PC-3 (cell line): ENCODE measurements at regions not wholly inside any gene's neighbourhood (a gene's known extent, or its start where the extent isn't known, plus 50 kb on each side); places are given as distances from the start of the nearest gene placed in this dataset.
"Not testable (repeated sequence)": the region's sequence is repeated elsewhere in the genome, so short reads cannot be mapped to it uniquely, and the experiment has no call there.

Source experiments
- ATAC-seq: fragments of 200-7000 bp; cut with Tn5 transposase; 2 replicates; pipeline ENCODE4 v1.9.1; 2020; ENCODE audit warnings: mild to moderate bottlenecking, moderate library complexity
- BruUV-seq: library from RNA; stranded (reverse); fragments of 400-500 nt; replicated peaks from 2 replicates; lab custom pipeline; 2021; lab: Mats Ljungman, UMichigan
- CTCF ChIA-PET: fragments of 300-600 bp; sonication (Branson Sonifier 250); formaldehyde crosslinking; loops from one replicate; lab custom pipeline; 2022; ENCODE audit warnings: antibody characterized with exemption; lab: Charles Lee
- POLR2A ChIA-PET: fragments of 300-600 bp; sonication (Branson Sonifier 250); formaldehyde crosslinking; loops from one replicate; lab custom pipeline; 2022; ENCODE audit warnings: antibody characterized with exemption; ENCODE audit not compliant: unreplicated experiment; lab: Charles Lee
- DNase-seq: peaks from one replicate; pipeline ENCODE4 v3.0.0-alpha.2; 2015
- H2AFZ ChIP-seq: fragments of 300-600 bp; sonication (generic); 2 replicates; pipeline ENCODE4 v1.6.0; 2016; ENCODE audit warnings: antibody characterized with exemption, low read length
- H3F3A ChIP-seq: fragments of 300-600 bp; sonication (generic); one replicate; pipeline ENCODE4 v1.6.0; 2017; ENCODE audit warnings: antibody characterized with exemption, low read length, control low read depth, mild to moderate bottlenecking; ENCODE audit not compliant: unreplicated experiment
- H3K27ac ChIP-seq: fragments of 300-600 bp; sonication (generic); 2 replicates; pipeline ENCODE4 v1.5.1; 2016; ENCODE audit warnings: mild to moderate bottlenecking, low read length
- H3K27me3 ChIP-seq: fragments of 300-600 bp; sonication (generic); 2 replicates; pipeline ENCODE4 v1.6.1; 2016; ENCODE audit warnings: low read length, mixed read lengths
- H3K36me3 ChIP-seq: fragments of 300-600 bp; sonication (generic); 2 replicates; pipeline ENCODE4 v1.6.1; 2016; ENCODE audit warnings: low read depth, mixed run types, low read length, mixed read lengths
- H3K4me1 ChIP-seq: fragments of 300-600 bp; sonication (generic); 2 replicates; pipeline ENCODE4 v1.5.1; 2016; ENCODE audit warnings: low read length; ENCODE audit not compliant: insufficient read depth
- H3K4me2 ChIP-seq: fragments of 300-600 bp; sonication (generic); 2 replicates; pipeline ENCODE4 v1.6.0; 2016; ENCODE audit warnings: low read length
- H3K4me3 ChIP-seq: fragments of 300-600 bp; sonication (generic); 2 replicates; pipeline ENCODE4 v1.5.1; 2016; ENCODE audit warnings: mild to moderate bottlenecking, low read length, mixed read lengths
- H3K79me2 ChIP-seq: fragments of 300-600 bp; sonication (generic); 2 replicates; pipeline ENCODE4 v1.6.1; 2017; ENCODE audit warnings: low read length, mixed read lengths
- H3K9ac ChIP-seq: fragments of 300-600 bp; sonication (generic); 2 replicates; pipeline ENCODE4 v1.6.0; 2016; ENCODE audit warnings: mild to moderate bottlenecking, low read length
- H3K9me2 ChIP-seq: fragments of 300-600 bp; sonication (generic); replicated peaks from 2 replicates; pipeline ENCODE4 v1.6.1; 2016; ENCODE audit warnings: mixed run types, low read length, mixed read lengths
- H3K9me3 ChIP-seq: fragments of 300-600 bp; sonication (generic); 2 replicates; pipeline ENCODE4 v1.6.1; 2016; ENCODE audit warnings: low read length, mixed read lengths
- H4K20me1 ChIP-seq: fragments of 300-600 bp; sonication (generic); 2 replicates; pipeline ENCODE4 v1.6.1; 2016; ENCODE audit warnings: low read length, mixed read lengths
- CTCF ChIP-seq: fragments of 300-600 bp; sonication (generic); conservative IDR thresholded peaks from 2 replicates; pipeline ENCODE4 v1.5.1; 2017; ENCODE audit warnings: antibody characterized with exemption, low read depth, mild to moderate bottlenecking, low read length
- EZH2 ChIP-seq: fragments of 300-600 bp; sonication (generic); IDR thresholded peaks from one replicate; pipeline ENCODE4 v1.6.1; 2017; ENCODE audit warnings: antibody characterized with exemption, mild to moderate bottlenecking, low read length; ENCODE audit not compliant: unreplicated experiment
- EZH2phosphoT487 ChIP-seq: fragments of 300-600 bp; sonication (generic); IDR thresholded peaks from 2 replicates; pipeline ENCODE4 v1.6.1; 2018; ENCODE audit warnings: mild to moderate bottlenecking, antibody characterized with exemption, low read length, borderline replicate concordance
- intact Hi-C: fragments of 100-400 bp; cut with micrococcal nuclease; formaldehyde crosslinking; loops from 2 replicates; pipeline ENCODE4 v1.9.0; 2023

GRCh38 chr3:187473778-187474406 is 105.7 kb downstream of the RTP4 start:
- H3K27me3 ChIP-seq: no peaks in the 10 kb centered on the region
- no peaks in the 10 kb centered on the region for H3K4me1 ChIP-seq
- no peak overlapping the region for H3K4me2 ChIP-seq
- ATAC-seq: no peak
- no peak for TF ChIP-seq EZH2phosphoT487
- TF ChIP-seq CTCF: no peak
- TF ChIP-seq EZH2: no peak
- H3K9ac ChIP-seq: no peak overlapping the region
- peaks cover 18% of the 10 kb centered on the region for H3K9me3 ChIP-seq
- CTCF ChIA-PET: no interaction called here
- H3K36me3 ChIP-seq: no peaks in the 10 kb centered on the region
- no peak overlapping the region for H3K4me3 ChIP-seq
- H3K79me2 ChIP-seq: no peaks in the 10 kb centered on the region
- H2AFZ ChIP-seq: no peak overlapping the region
- H3F3A ChIP-seq: no peaks in the 10 kb centered on the region
- H4K20me1 ChIP-seq: no peaks in the 10 kb centered on the region
- DNase-seq: peak; percentile 7
- no TSS peak for BruUV-seq
- POLR2A ChIA-PET: no interaction called here
- intact Hi-C loops: no loop called here
- H3K9me2 ChIP-seq: no peaks in the 10 kb centered on the region
- H3K27ac ChIP-seq: no peak overlapping the region

GRCh38 chr3:187466306-187466705 is 98.1 kb downstream of the RTP4 start:
- ATAC-seq, H3K36me3 ChIP-seq, H3K4me2 ChIP-seq, H3K27ac ChIP-seq, H3K79me2 ChIP-seq, H3K9ac ChIP-seq, H3K4me3 ChIP-seq, POLR2A ChIA-PET, H4K20me1 ChIP-seq, H3F3A ChIP-seq, BruUV-seq, H3K9me2 ChIP-seq, intact Hi-C loops, DNase-seq, H3K9me3 ChIP-seq, CTCF ChIA-PET, H3K4me1 ChIP-seq, H2AFZ ChIP-seq: not testable (repeated sequence)
- peaks cover 18% of the 10 kb centered on the region; the same call in 1 of the 2 replicates for H3K27me3 ChIP-seq

GRCh38 chr3:187465503-187465902 is 97.3 kb downstream of the RTP4 start:
- no peaks in the 10 kb centered on the region for H3K4me1 ChIP-seq
- no peaks in the 10 kb centered on the region for H3K79me2 ChIP-seq
- H3F3A ChIP-seq: no peaks in the 10 kb centered on the region
- no peak overlapping the region for H3K9ac ChIP-seq
- H3K27ac ChIP-seq: no peak overlapping the region
- H3K4me2 ChIP-seq: no peak overlapping the region
- H3K27me3 ChIP-seq: peaks cover 21% of the 10 kb centered on the region; the same call in 1 of the 2 replicates
- no peak for ATAC-seq
- no TSS peak for BruUV-seq
- no peaks in the 10 kb centered on the region for H3K9me2 ChIP-seq
- intact Hi-C loops: no loop called here
- ChIA-PET CTCF (no interaction called here), POLR2A (no interaction called here)
- H4K20me1 ChIP-seq: no peaks in the 10 kb centered on the region
- H3K36me3 ChIP-seq: no peaks in the 10 kb centered on the region
- H2AFZ ChIP-seq: no peak overlapping the region
- H3K4me3 ChIP-seq: no peak overlapping the region
- no peak for DNase-seq
- H3K9me3 ChIP-seq: no peaks in the 10 kb centered on the region
- TF ChIP-seq EZH2phosphoT487: no peak
- no peak for TF ChIP-seq CTCF
- no peak for TF ChIP-seq EZH2
